ENCODE measurements at regions not wholly inside any gene's neighbourhood (a gene's known extent, or its start where the extent isn't known, plus 50 kb on each side); places are given as distances from the start of the nearest gene placed in this dataset.

GRCh38 chr16:8486985-8487384, 103.3 kb downstream of the TMEM114 start:
- no peak overlapping the region for H3K4me3 ChIP-seq
- H3K9me3 ChIP-seq, result no peaks in the 10 kb centered on the region
- no peaks in the 10 kb centered on the region for H3K27me3 ChIP-seq
- DNase-seq, result no peak
- no peaks in the 10 kb centered on the region for H3K36me3 ChIP-seq
- H3K27ac ChIP-seq, result no peak overlapping the region
- 67 to 79% (median 69%) methylated on average over 3 of the region's 3 CpGs for WGBS, 3 donors
- no peak for TF ChIP-seq POLR2A (IDR thresholded peaks at IDR 0.05)
- no peak for TF ChIP-seq EP300 (IDR thresholded peaks at IDR 0.05)
- TF ChIP-seq, protein P1, sequence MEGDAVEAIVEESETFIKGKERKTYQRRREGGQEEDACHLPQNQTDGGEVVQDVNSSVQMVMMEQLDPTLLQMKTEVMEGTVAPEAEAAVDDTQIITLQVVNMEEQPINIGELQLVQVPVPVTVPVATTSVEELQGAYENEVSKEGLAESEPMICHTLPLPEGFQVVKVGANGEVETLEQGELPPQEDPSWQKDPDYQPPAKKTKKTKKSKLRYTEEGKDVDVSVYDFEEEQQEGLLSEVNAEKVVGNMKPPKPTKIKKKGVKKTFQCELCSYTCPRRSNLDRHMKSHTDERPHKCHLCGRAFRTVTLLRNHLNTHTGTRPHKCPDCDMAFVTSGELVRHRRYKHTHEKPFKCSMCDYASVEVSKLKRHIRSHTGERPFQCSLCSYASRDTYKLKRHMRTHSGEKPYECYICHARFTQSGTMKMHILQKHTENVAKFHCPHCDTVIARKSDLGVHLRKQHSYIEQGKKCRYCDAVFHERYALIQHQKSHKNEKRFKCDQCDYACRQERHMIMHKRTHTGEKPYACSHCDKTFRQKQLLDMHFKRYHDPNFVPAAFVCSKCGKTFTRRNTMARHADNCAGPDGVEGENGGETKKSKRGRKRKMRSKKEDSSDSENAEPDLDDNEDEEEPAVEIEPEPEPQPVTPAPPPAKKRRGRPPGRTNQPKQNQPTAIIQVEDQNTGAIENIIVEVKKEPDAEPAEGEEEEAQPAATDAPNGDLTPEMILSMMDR (IDR thresholded peaks at IDR 0.05), result no peak
- H3K4me1 ChIP-seq (ENCODE audit: insufficient read depth), result no peaks in the 10 kb centered on the region
- intact Hi-C loops (cut with DNase I), result no loop called here

DNA sequence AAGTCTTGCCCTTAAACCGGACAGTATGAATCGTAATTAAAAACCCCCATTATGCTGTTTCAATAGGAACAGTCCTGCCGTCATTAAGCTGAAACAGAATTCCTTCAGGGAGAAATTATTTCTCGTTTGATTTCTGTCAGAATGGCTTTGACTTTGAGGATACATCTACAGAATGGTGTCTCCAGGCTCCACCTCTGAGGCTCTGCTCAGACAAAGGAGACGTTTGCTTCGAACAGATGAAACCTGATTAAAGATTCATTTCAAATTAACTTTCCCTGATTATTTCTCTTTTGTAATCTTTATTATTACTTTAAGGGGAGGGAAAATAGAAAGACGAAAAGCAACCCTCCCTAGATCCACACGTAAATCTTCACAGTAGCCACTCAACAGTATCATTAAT, 106.9 kb downstream of the TMEM114 start:
- Histone ChIP-seq H3K4me1 (ENCODE audit: insufficient read depth) (no peaks in the 10 kb centered on the region), H3K9me3 (no peaks in the 10 kb centered on the region), H3K4me3 (no peak overlapping the region), H3K36me3 (no peaks in the 10 kb centered on the region), H3K27me3 (no peaks in the 10 kb centered on the region), H3K27ac (no peak overlapping the region)
- intact Hi-C loops (cut with DNase I), result no loop called here
- no peak for DNase-seq
- TF ChIP-seq, protein P1 (IDR thresholded peaks at IDR 0.05), result no peak
- no peak for TF ChIP-seq POLR2A (IDR thresholded peaks at IDR 0.05)
- TF ChIP-seq EP300 (IDR thresholded peaks at IDR 0.05), result no peak
- WGBS, 3 donors, result 53 to 65% (median 59%) methylated on average over 8 of the region's 8 CpGs

- Histone ChIP-seq H3K36me3 (no peaks in the 10 kb centered on the region), H3K27me3 (no peaks in the 10 kb centered on the region), H3K4me3 (no peak overlapping the region), H3K9me3 (no peaks in the 10 kb centered on the region), H3K4me1 (ENCODE audit: insufficient read depth) (no peaks in the 10 kb centered on the region), H3K27ac (no peak overlapping the region)
- TF ChIP-seq, protein P1 (IDR thresholded peaks at IDR 0.05), result no peak
- intact Hi-C loops (cut with DNase I), result no loop called here
- no peak for DNase-seq
- WGBS, 3 donors, result 68 to 72% (median 70%) methylated on average over 3 of the region's 3 CpGs
These were observed 108.5 kb downstream of the TMEM114 start for GRCh38 chr16:8481810-8482209.

- 69 to 77% (median 73%) methylated on average over 1 of the region's 1 CpG for WGBS, 3 donors
- intact Hi-C loops (cut with DNase I), result no loop called here
These were observed 113.5 kb downstream of the TMEM114 start for GRCh38 chr16:8476824-8477223.

More at GRCh38 chr16:8476824-8477223, 113.5 kb downstream of the TMEM114 start:
- no peaks in the 10 kb centered on the region for H3K4me1 ChIP-seq (ENCODE audit: insufficient read depth)
- DNase-seq, result no peak
- H3K9me3 ChIP-seq, result no peaks in the 10 kb centered on the region
- TF ChIP-seq EP300 (IDR thresholded peaks at IDR 0.05), result no peak
- TF ChIP-seq, protein P1 (IDR thresholded peaks at IDR 0.05), result no peak
- no peak for TF ChIP-seq POLR2A (IDR thresholded peaks at IDR 0.05)
- H3K27me3 ChIP-seq, result no peaks in the 10 kb centered on the region
- H3K36me3 ChIP-seq, result no peaks in the 10 kb centered on the region
- H3K4me3 ChIP-seq, result no peak overlapping the region
- H3K27ac ChIP-seq, result no peak overlapping the region

All from ovary (tissue), 7 donors.